BLaER1 (cell line): ENCODE measurements at regions not wholly inside any gene's neighbourhood (a gene's known extent, or its start where the extent isn't known, plus 50 kb on each side); places are given as distances from the start of the nearest gene placed in this dataset.

Source experiments
- H3K27ac ChIP-seq: shearing (Covaris generic); formaldehyde crosslinking; 2 replicates; pipeline ENCODE4 v1.8.1; 2022
- H3K27me3 ChIP-seq: shearing (Covaris generic); formaldehyde crosslinking; 2 replicates; pipeline ENCODE4 v1.8.1; 2022
- H3K36me3 ChIP-seq: shearing (Covaris generic); formaldehyde crosslinking; 2 replicates; pipeline ENCODE4 v1.8.1; 2022
- H3K4me1 ChIP-seq: shearing (Covaris generic); formaldehyde crosslinking; 2 replicates; pipeline ENCODE4 v1.8.1; 2022
- H3K4me2 ChIP-seq: shearing (Covaris generic); formaldehyde crosslinking; 2 replicates; pipeline ENCODE4 v1.8.1; 2022
- H3K4me3 ChIP-seq: shearing (Covaris generic); formaldehyde crosslinking; 2 replicates; pipeline ENCODE4 v1.8.1; 2022
- H3K9ac ChIP-seq: shearing (Covaris generic); formaldehyde crosslinking; 2 replicates; pipeline ENCODE4 v1.8.1; 2022
- H3K9me3 ChIP-seq: shearing (Covaris generic); formaldehyde crosslinking; 2 replicates; pipeline ENCODE4 v1.8.1; 2022
- H4K20me1 ChIP-seq: shearing (Covaris generic); formaldehyde crosslinking; 2 replicates; pipeline ENCODE4 v1.8.1; 2022
- Cebpa-rat ChIP-seq: shearing (Covaris generic); IDR thresholded peaks from 2 replicates; pipeline ENCODE4 v1.8.1; 2022

GRCh38 chr2:168300460-168300859 is 53.1 kb upstream of the STK39 start:
- no peaks in the 10 kb centered on the region for H4K20me1 ChIP-seq
- no peaks in the 10 kb centered on the region for H3K27me3 ChIP-seq
- H3K9me3 ChIP-seq = peaks cover 32% of the 10 kb centered on the region
- no peak overlapping the region for H3K27ac ChIP-seq
- H3K4me1 ChIP-seq = peaks cover 15% of the 10 kb centered on the region
- H3K4me3 ChIP-seq = no peak overlapping the region
- H3K36me3 ChIP-seq = no peaks in the 10 kb centered on the region
- H3K9ac ChIP-seq = no peak overlapping the region
- H3K4me2 ChIP-seq = no peak overlapping the region
- TF ChIP-seq Cebpa-rat = no peak

- peaks cover 62% of the 10 kb centered on the region for H3K9me3 ChIP-seq
Measured at GRCh38 chr2:168304024-168304681, 56.8 kb upstream of the STK39 start.

GRCh38 chr2:168307379-168307778 is 60.0 kb upstream of the STK39 start:
- Histone ChIP-seq H4K20me1 (no peaks in the 10 kb centered on the region), H3K27me3 (no peaks in the 10 kb centered on the region), H3K4me2 (no peak overlapping the region), H3K27ac (no peak overlapping the region), H3K36me3 (no peaks in the 10 kb centered on the region), H3K4me3 (no peak overlapping the region), H3K9me3 (peaks cover 59% of the 10 kb centered on the region), H3K4me1 (peaks cover 29% of the 10 kb centered on the region), H3K9ac (no peak overlapping the region)
- TF ChIP-seq Cebpa-rat = no peak

More at GRCh38 chr2:168304024-168304681, 56.8 kb upstream of the STK39 start:
- no peaks in the 10 kb centered on the region for H4K20me1 ChIP-seq
- TF ChIP-seq Cebpa-rat = no peak
- no peak overlapping the region for H3K9ac ChIP-seq
- H3K27ac ChIP-seq = no peak overlapping the region
- H3K27me3 ChIP-seq = no peaks in the 10 kb centered on the region
- peaks cover 15% of the 10 kb centered on the region for H3K4me1 ChIP-seq
- H3K4me3 ChIP-seq = no peak overlapping the region
- H3K4me2 ChIP-seq = no peak overlapping the region
- H3K36me3 ChIP-seq = no peaks in the 10 kb centered on the region

GRCh38 chr2:168310580-168310979 is 63.2 kb upstream of the STK39 start:
- Histone ChIP-seq H3K4me1 (peaks cover 53% of the 10 kb centered on the region), H3K36me3 (no peaks in the 10 kb centered on the region), H4K20me1 (no peaks in the 10 kb centered on the region), H3K27ac (peak overlapping the region; percentile 19; the same call in 1 of the 2 replicates), H3K4me2 (peak overlapping the region; percentile 34), H3K27me3 (no peaks in the 10 kb centered on the region), H3K9ac (no peak overlapping the region), H3K9me3 (peaks cover 49% of the 10 kb centered on the region), H3K4me3 (no peak overlapping the region)
- TF ChIP-seq Cebpa-rat = no peak

- no peak for TF ChIP-seq Cebpa-rat
- H3K4me3 ChIP-seq = no peak overlapping the region
- no peak overlapping the region for H3K9ac ChIP-seq
Measured at GRCh38 chr2:168311261-168311910, 64.0 kb upstream of the STK39 start.

GRCh38 chr2:168312036-168312822 is 64.8 kb upstream of the STK39 start:
- peak overlapping the region; percentile 13; the same call in 1 of the 2 replicates for H3K9ac ChIP-seq
- TF ChIP-seq Cebpa-rat = no peak
- H3K4me3 ChIP-seq = no peak overlapping the region; the same call in 1 of the 2 replicates
- peak overlapping the region; percentile 68 for H3K4me2 ChIP-seq
- H3K27ac ChIP-seq = peak overlapping the region; percentile 51; the same call in 1 of the 2 replicates
- H3K36me3 ChIP-seq = no peaks in the 10 kb centered on the region
- no peaks in the 10 kb centered on the region for H4K20me1 ChIP-seq
- H3K27me3 ChIP-seq = no peaks in the 10 kb centered on the region
- H3K9me3 ChIP-seq = peaks cover 38% of the 10 kb centered on the region
- peaks cover 59% of the 10 kb centered on the region for H3K4me1 ChIP-seq

More at GRCh38 chr2:168311261-168311910, 64.0 kb upstream of the STK39 start:
- Histone ChIP-seq H4K20me1 (no peaks in the 10 kb centered on the region), H3K27me3 (no peaks in the 10 kb centered on the region), H3K4me2 (peak overlapping the region; percentile 68), H3K4me1 (peaks cover 59% of the 10 kb centered on the region), H3K36me3 (no peaks in the 10 kb centered on the region), H3K27ac (peak overlapping the region; percentile 51; the same call in 1 of the 2 replicates), H3K9me3 (peaks cover 42% of the 10 kb centered on the region)

GRCh38 chr2:168314236-168314635 is 66.8 kb upstream of the STK39 start:
- H3K36me3 ChIP-seq = no peaks in the 10 kb centered on the region
- no peak overlapping the region for H3K9ac ChIP-seq
- TF ChIP-seq Cebpa-rat = no peak
- H4K20me1 ChIP-seq = no peaks in the 10 kb centered on the region
- H3K9me3 ChIP-seq = peaks cover 19% of the 10 kb centered on the region
- peaks cover 59% of the 10 kb centered on the region for H3K4me1 ChIP-seq
- H3K4me2 ChIP-seq = no peak overlapping the region
- H3K4me3 ChIP-seq = no peak overlapping the region
- no peak overlapping the region for H3K27ac ChIP-seq
- no peaks in the 10 kb centered on the region for H3K27me3 ChIP-seq

GRCh38 chr2:168315331-168316072 is 68.1 kb upstream of the STK39 start:
- no peaks in the 10 kb centered on the region for H3K27me3 ChIP-seq
- peak overlapping the region; percentile 56 for H3K4me2 ChIP-seq
- no peak for TF ChIP-seq Cebpa-rat

GRCh38 chr2:168316073-168316440 is 68.7 kb upstream of the STK39 start:
- TF ChIP-seq Cebpa-rat = no peak
- H3K4me2 ChIP-seq = peak overlapping the region; percentile 56
- H3K4me1 ChIP-seq = peaks cover 47% of the 10 kb centered on the region
- H3K9me3 ChIP-seq = peaks cover 12% of the 10 kb centered on the region
- no peaks in the 10 kb centered on the region for H3K27me3 ChIP-seq
- H3K27ac ChIP-seq = no peak overlapping the region
- H4K20me1 ChIP-seq = no peaks in the 10 kb centered on the region
- H3K4me3 ChIP-seq = no peak overlapping the region
- no peaks in the 10 kb centered on the region for H3K36me3 ChIP-seq
- no peak overlapping the region for H3K9ac ChIP-seq

More at GRCh38 chr2:168315331-168316072, 68.1 kb upstream of the STK39 start:
- H3K9me3 ChIP-seq = peaks cover 12% of the 10 kb centered on the region
- H4K20me1 ChIP-seq = no peaks in the 10 kb centered on the region
- H3K9ac ChIP-seq = no peak overlapping the region
- H3K4me3 ChIP-seq = no peak overlapping the region
- H3K36me3 ChIP-seq = no peaks in the 10 kb centered on the region
- peaks cover 52% of the 10 kb centered on the region for H3K4me1 ChIP-seq
- H3K27ac ChIP-seq = no peak overlapping the region
